Activated naive CD4-positive, alpha-beta T cell treated with anti-CD3 and anti-CD28 coated beads, Interleukin-2, amount 10 ng/mL, durations not matched to agents 7 days and 5 days (primary cell): ENCODE measurements at regions not wholly inside any gene's neighbourhood (a gene's known extent, or its start where the extent isn't known, plus 50 kb on each side); places are given as distances from the start of the nearest gene placed in this dataset.

Source experiments
- CTCF ChIA-PET: fragments of 350-600 bp; sonication (Branson Sonifier 250); formaldehyde crosslinking; loops from one replicate; lab custom pipeline; 2021; ENCODE audit warnings: antibody characterized with exemption; lab: Charles Lee
- DNase-seq: peaks from one replicate; pipeline ENCODE4 v3.0.0-alpha.2; 2020
- H3K27ac Mint-ChIP-seq: one replicate; pipeline ENCODE4 v1.8.0; 2021; ENCODE audit warnings: mild to moderate bottlenecking, moderate library complexity, mixed read lengths
- H3K27me3 Mint-ChIP-seq: one replicate; pipeline ENCODE4 v1.8.0; 2021; ENCODE audit warnings: mild to moderate bottlenecking, mixed read lengths
- H3K36me3 Mint-ChIP-seq: one replicate; pipeline ENCODE4 v1.8.0; 2021; ENCODE audit warnings: mixed read lengths
- H3K4me1 Mint-ChIP-seq: one replicate; pipeline ENCODE4 v1.8.0; 2021; ENCODE audit warnings: mixed read lengths
- H3K4me3 Mint-ChIP-seq: one replicate; pipeline ENCODE4 v1.8.0; 2021; ENCODE audit warnings: mild to moderate bottlenecking, moderate library complexity, mixed read lengths
- H3K9me3 Mint-ChIP-seq: one replicate; pipeline ENCODE4 v1.8.0; 2021; ENCODE audit warnings: mixed read lengths

DNA sequence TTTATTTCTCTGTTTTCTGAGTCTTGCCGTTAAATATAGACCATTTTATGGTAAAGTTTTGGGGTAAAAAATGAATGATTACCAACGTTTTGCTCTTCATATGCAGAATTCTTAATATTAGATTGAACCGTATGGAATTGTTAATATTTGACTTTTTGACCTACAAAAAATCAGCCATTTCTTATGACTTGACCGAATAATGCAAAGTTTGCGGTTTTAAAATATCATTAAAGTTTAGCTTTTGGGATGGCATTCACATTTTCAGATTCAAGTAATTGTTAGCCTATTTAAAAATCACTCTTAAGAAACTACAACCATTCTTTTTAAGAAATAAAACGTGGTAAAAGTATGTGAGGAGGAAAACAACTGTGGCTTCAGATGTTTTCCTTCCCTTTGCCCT lies 138.0 kb downstream of the HAUS1 start:
- H3K27ac Mint-ChIP-seq = no peak overlapping the region
- no peaks in the 10 kb centered on the region for H3K27me3 Mint-ChIP-seq
- no peak for DNase-seq

DNA sequence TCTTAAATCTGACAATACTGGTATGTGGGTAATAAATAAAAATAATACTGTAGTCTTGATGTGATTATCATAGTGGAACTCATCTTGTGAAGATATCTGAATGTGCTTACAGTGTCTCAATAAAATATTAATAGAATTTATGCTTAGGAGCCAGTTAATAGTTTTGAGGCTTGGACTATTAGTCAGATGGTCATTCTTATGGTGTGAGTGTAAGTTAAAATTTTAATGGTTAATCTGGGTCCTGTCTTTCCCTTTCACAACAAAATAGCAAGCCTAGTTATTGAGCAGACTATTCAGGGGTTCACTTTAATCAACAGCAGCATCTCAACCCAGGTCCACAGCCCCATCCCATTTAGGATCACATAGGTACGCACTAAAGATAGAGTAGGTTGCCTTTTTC lies 138.9 kb downstream of the HAUS1 start:
- DNase-seq = no peak
- CTCF ChIA-PET = no interaction called here
- Mint-ChIP-seq H3K4me1 (peaks cover 30% of the 10 kb centered on the region), H3K4me3 (no peak overlapping the region), H3K27me3 (no peaks in the 10 kb centered on the region), H3K9me3 (no peaks in the 10 kb centered on the region), H3K36me3 (peaks cover 39% of the 10 kb centered on the region), H3K27ac (no peak overlapping the region)

More for the DNA sequence above, 138.0 kb downstream of the HAUS1 start:
- Mint-ChIP-seq H3K4me3 (no peak overlapping the region), H3K9me3 (no peaks in the 10 kb centered on the region), H3K4me1 (peaks cover 25% of the 10 kb centered on the region), H3K36me3 (peaks cover 35% of the 10 kb centered on the region)
- CTCF ChIA-PET = interaction anchor here (1.4 kb wide), 1 partner anchor 24 kb away, joined by 3 read pairs; no protein-coding TSS in a partner anchor

DNA sequence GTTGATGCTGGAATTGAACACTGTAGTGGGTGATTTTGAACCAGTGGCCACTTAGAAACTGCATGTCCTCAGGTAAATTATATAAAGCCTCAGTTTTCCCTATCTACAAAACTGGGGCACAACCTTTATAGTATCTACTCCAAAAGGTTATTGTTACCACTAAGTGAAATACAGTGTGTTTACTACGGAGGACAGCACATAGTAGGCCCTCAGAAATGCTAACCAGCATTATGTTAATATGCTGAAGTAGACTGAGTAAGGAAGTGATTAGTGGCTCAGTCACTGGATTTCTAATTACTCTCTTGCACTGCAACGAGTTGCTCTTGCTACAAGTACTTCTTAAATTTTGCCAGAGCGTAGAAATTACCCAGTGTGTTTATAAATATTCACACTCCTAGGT lies 139.5 kb downstream of the HAUS1 start:
- H3K9me3 Mint-ChIP-seq = no peaks in the 10 kb centered on the region
- H3K4me3 Mint-ChIP-seq = no peak overlapping the region
- H3K27me3 Mint-ChIP-seq = no peaks in the 10 kb centered on the region
- H3K36me3 Mint-ChIP-seq = peaks cover 44% of the 10 kb centered on the region
- DNase-seq = no peak
- CTCF ChIA-PET = no interaction called here
- H3K4me1 Mint-ChIP-seq = peaks cover 36% of the 10 kb centered on the region
- no peak overlapping the region for H3K27ac Mint-ChIP-seq

DNA sequence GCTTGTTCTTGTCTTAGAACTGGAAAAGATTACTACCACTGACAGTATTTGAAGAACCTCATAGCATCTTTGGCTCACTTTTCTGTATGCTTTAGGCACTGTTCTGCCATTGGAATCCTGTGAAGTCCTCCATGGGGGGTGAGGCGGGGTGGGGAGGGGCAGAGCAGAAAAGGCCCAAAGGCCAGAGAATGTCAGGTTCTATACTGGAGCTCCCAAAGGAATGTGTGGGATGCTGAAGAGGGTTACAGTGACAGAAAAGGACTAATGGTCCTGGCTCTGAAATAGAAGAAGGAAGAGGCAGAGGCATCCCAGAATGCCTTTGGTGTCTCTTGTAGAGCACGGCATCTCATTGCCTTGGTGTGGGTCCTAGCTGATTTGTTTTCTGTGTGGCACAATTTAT lies 141.9 kb downstream of the HAUS1 start:
- Mint-ChIP-seq H3K9me3 (no peaks in the 10 kb centered on the region), H3K27ac (peak overlapping the region; percentile 74), H3K27me3 (no peaks in the 10 kb centered on the region), H3K4me3 (no peak overlapping the region), H3K4me1 (peaks cover 56% of the 10 kb centered on the region), H3K36me3 (peaks cover 49% of the 10 kb centered on the region)
- DNase-seq = no peak
- CTCF ChIA-PET = interaction anchor here (0.8 kb wide), 1 partner anchor 73 kb away, joined by 3 read pairs; a partner anchor contains a TSS

DNA sequence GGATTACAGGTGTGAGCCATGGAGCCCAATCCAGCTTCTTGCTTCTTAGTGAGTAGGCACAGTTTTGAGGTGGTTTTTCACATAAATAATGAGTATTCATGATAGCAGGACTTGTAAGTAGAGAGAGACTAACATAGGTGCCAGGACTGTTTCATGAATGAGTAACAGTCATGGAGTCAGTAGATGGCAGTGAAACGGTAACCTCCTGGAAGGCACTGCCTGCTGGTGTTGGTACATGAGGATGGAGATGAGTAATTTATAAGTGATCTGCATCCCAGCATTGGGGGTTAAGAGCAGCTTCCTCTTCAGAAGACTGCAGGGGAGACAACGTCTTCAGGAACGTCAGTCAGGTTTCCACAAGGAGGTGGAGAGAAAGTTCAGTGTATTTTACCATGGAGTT lies 143.8 kb downstream of the HAUS1 start:
- peaks cover 65% of the 10 kb centered on the region for H3K4me1 Mint-ChIP-seq
- no peaks in the 10 kb centered on the region for H3K27me3 Mint-ChIP-seq
- CTCF ChIA-PET = interaction anchor here (0.7 to 1.2 kb wide), 2 partner anchors 16 to 75 kb away, joined by 3 to 5 read pairs; a partner anchor contains a TSS

DNA sequence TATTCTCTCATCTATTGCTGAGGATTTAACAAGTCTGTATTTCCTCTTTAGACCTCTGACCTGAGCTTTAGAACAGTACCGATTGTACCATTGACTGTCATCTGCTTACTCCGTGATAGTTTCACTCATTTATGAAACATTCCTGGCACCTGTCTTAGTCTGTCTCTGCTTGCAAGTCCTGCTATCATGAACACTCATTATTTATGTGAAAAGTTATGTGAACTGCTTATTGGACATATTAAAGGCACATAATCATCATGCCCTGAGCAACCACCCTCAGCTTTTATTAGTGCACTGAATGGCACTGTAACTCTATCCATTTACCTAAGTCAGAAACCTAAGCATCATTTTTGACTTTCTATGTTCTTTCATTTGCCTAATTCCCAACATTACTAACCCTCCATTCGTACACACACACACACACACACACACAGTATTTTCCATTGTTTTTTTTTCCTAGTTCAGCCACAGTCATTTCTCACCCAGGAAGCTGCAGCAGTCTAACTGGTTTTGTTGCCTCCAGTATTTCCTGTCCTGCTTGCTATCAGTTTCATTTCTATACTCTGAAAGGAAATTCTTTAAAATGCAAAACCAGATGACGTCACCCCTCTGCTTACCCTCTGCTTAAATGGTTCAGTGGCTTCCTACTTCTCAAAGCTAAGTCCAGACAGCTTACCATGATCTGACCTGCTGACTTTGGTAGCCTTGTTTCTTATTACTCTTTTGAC lies 146.1 kb downstream of the HAUS1 start:
- Mint-ChIP-seq H3K27me3 (no peaks in the 10 kb centered on the region), H3K9me3 (no peaks in the 10 kb centered on the region), H3K4me3 (peak overlapping the region; percentile 64), H3K4me1 (peaks cover 68% of the 10 kb centered on the region), H3K36me3 (peaks cover 66% of the 10 kb centered on the region), H3K27ac (peak overlapping the region; percentile 93)
- DNase-seq = peak; percentile 68
- CTCF ChIA-PET = interaction anchor here (0.7 to 2.7 kb wide), 5 partner anchors 15 to 92 kb away, joined by 3 to 6 read pairs (median 5); a partner anchor contains a TSS

More for the DNA sequence above, 143.8 kb downstream of the HAUS1 start:
- Mint-ChIP-seq H3K4me3 (no peak overlapping the region), H3K27ac (peak overlapping the region; percentile 82), H3K36me3 (peaks cover 53% of the 10 kb centered on the region), H3K9me3 (no peaks in the 10 kb centered on the region)
- no peak for DNase-seq

DNA sequence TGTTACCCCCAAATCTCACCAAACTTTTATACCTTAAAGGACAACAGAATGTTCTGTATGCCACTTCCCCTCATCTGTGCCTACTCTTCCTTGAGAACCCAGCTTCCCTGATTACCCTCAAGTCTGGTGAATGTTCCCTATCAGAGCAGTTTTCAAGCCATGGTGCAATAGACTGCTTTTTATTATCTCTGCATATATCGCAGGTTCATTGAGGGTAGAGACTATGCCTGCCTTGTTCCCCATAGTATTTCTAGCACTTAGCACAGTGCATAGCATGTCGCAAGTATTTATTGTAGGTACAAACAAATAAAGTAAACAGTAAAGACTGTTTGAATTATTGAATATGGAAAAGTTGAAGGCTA lies 146.6 kb downstream of the HAUS1 start:
- no peaks in the 10 kb centered on the region for H3K27me3 Mint-ChIP-seq
- no peaks in the 10 kb centered on the region for H3K9me3 Mint-ChIP-seq
- CTCF ChIA-PET = interaction anchor here (0.7 to 2.7 kb wide), 5 partner anchors 14 to 91 kb away, joined by 3 to 6 read pairs (median 5); a partner anchor contains a TSS
- peaks cover 68% of the 10 kb centered on the region for H3K4me1 Mint-ChIP-seq
- H3K4me3 Mint-ChIP-seq = peak overlapping the region; percentile 64
- DNase-seq = no peak
- H3K27ac Mint-ChIP-seq = peak overlapping the region; percentile 93
- H3K36me3 Mint-ChIP-seq = peaks cover 66% of the 10 kb centered on the region

DNA sequence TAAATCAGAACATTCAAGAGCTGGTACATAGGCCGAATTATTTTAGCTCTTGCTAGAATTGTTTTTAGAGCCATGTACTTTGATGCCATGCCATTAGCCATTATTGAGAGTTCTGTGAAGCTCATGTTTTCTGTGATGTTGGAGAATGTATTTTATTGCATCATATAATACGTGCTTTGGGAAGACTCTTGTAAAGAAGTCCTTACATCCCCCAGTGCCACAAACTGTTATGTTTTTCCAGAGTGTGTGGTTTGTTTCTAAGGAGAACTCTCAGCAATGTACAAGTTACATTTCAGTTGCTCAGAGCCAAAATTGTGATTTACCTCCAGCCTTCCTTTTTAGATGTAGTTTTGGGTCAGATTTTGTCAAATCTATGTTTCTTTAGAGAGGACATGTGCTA lies 148.6 kb downstream of the HAUS1 start:
- DNase-seq = no peak
- no peaks in the 10 kb centered on the region for H3K27me3 Mint-ChIP-seq
- H3K36me3 Mint-ChIP-seq = peaks cover 70% of the 10 kb centered on the region
- H3K4me3 Mint-ChIP-seq = no peak overlapping the region
- CTCF ChIA-PET = interaction anchor here (2.7 kb wide), 1 partner anchor 16 kb away, joined by 5 read pairs; no protein-coding TSS in a partner anchor
- H3K27ac Mint-ChIP-seq = no peak overlapping the region
- H3K4me1 Mint-ChIP-seq = peaks cover 68% of the 10 kb centered on the region
- H3K9me3 Mint-ChIP-seq = no peaks in the 10 kb centered on the region

DNA sequence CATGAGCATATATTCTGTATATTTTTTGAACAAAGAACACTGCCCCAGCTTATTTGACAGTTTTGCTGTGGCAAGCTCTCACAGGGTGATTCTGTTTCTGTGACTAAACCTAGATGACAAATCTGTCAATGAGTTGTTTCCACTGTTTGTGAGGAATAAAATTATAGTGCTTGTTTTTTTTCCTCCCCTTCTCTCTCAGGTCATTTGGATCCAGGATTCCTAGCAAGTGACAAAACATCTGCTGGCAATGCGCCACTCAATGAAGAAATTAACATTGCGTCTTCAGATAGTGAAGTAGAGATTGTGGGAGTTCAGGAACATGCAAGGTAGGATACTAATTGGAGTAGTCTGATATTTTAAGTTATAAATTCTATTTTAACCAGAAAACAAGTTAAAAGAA lies 149.3 kb downstream of the HAUS1 start:
- Mint-ChIP-seq H3K27ac (peak overlapping the region; percentile 12), H3K4me1 (peaks cover 60% of the 10 kb centered on the region), H3K36me3 (peaks cover 63% of the 10 kb centered on the region), H3K27me3 (no peaks in the 10 kb centered on the region), H3K4me3 (no peak overlapping the region), H3K9me3 (no peaks in the 10 kb centered on the region)
- DNase-seq = no peak
- CTCF ChIA-PET = no interaction called here

DNA sequence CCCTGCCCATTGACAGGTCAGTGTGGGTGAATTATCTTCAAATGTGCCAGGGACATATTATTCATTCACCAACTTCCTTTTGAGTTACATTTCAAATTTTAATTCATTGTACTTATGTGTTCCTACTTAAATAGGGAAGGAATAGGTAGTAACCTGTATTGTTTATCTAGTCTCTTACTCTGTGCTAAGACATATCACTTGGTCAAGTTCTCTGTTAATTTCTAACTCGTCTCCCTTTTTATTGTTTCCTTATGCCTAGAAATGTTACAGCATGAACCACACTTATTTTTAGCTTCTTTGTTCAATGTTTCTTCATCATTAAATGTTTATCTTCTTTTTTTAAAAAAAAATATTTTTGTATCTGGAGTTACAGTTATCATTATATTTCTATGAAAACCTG lies 151.9 kb downstream of the HAUS1 start:
- Mint-ChIP-seq H3K27me3 (no peaks in the 10 kb centered on the region), H3K27ac (no peak overlapping the region), H3K4me1 (peaks cover 49% of the 10 kb centered on the region), H3K9me3 (no peaks in the 10 kb centered on the region), H3K4me3 (no peak overlapping the region), H3K36me3 (peaks cover 62% of the 10 kb centered on the region)
- CTCF ChIA-PET = no interaction called here
- DNase-seq = no peak

DNA sequence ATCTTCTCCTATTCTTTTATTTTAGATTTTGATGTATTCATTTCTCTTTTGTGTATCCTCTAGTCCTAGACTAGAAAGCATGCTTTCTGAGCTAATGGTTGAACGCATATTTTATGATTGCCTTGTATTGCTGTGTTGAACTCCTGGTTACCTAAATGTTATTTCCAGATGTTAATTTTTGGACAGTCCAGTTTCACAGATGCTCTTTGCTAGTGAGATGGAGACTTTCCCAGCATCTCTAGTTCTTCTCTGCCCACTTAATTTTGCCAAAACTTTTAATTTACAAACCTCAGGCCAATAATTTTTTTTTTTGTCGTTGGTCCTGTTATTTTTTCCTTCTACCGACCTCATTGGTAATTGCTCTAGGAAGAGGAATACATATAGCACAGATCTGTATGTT lies 153.2 kb downstream of the HAUS1 start:
- Mint-ChIP-seq H3K27ac (no peak overlapping the region), H3K9me3 (no peaks in the 10 kb centered on the region), H3K36me3 (peaks cover 68% of the 10 kb centered on the region), H3K4me1 (peaks cover 56% of the 10 kb centered on the region), H3K4me3 (no peak overlapping the region), H3K27me3 (no peaks in the 10 kb centered on the region)
- DNase-seq = no peak
- CTCF ChIA-PET = interaction anchor here (0.7 to 1.0 kb wide), 2 partner anchors 23 to 401 kb away, joined by 3 read pairs; no protein-coding TSS in a partner anchor

DNA sequence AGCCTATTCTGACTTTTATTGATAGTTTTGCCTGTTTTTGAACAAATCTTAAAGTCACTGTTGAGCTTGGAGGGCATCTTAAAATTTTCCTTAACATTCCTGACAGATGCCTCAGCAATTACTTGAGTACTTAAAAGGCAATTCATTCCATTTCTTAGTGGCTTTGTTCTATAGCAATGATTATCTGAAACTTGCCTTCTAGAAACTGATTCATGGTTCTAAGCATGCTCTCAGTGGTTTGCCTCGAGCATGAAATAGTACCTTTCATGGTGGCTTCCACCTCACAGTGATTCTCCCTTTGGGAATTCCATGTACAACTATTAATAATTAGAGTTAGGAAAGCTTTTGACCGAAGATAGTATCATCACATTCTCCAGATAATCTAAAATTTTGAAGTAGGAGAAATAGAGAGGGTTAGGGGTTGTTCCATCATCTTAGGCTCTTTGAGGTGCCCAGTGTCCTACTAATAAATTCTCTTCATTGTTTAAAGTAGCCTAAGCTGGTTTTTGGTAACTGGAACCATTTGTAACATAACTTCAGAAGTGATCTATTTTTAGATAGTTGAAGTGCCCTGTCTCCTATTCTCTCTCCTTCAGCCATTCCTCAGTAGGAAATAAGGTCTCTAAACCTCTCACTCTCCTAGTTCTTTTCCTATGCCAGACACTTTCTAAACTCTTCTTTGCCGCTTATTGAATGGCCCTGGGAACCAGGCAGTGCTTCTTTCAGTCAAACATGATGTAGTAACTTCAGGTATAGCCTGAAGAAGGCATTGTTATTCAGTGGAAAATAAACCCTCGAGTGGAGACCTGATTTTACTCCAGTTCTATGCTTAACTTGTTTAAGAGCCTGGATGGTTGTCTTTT lies 156.1 kb downstream of the HAUS1 start:
- peaks cover 69% of the 10 kb centered on the region for H3K36me3 Mint-ChIP-seq
- H3K4me1 Mint-ChIP-seq = peaks cover 54% of the 10 kb centered on the region
- H3K9me3 Mint-ChIP-seq = no peaks in the 10 kb centered on the region
- CTCF ChIA-PET = no interaction called here
- no peak overlapping the region for H3K4me3 Mint-ChIP-seq
- H3K27me3 Mint-ChIP-seq = no peaks in the 10 kb centered on the region
- no peak for DNase-seq
- H3K27ac Mint-ChIP-seq = no peak overlapping the region

DNA sequence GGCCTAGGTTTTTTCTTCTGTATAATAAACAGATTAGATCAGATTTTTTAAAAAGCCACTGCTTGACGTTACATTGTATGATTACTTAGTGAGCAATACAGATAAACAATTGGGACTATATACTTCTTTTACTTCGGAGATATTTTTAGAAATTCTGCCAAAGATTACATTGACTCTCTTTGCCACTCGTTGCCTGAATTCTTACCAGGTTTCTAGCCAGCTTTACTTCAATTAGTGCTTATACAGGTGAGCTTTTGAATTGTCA lies 156.6 kb downstream of the HAUS1 start:
- Mint-ChIP-seq H3K27me3 (no peaks in the 10 kb centered on the region), H3K4me1 (peaks cover 53% of the 10 kb centered on the region), H3K27ac (no peak overlapping the region), H3K36me3 (peaks cover 70% of the 10 kb centered on the region), H3K9me3 (no peaks in the 10 kb centered on the region), H3K4me3 (no peak overlapping the region)
- CTCF ChIA-PET = no interaction called here
- no peak for DNase-seq

DNA sequence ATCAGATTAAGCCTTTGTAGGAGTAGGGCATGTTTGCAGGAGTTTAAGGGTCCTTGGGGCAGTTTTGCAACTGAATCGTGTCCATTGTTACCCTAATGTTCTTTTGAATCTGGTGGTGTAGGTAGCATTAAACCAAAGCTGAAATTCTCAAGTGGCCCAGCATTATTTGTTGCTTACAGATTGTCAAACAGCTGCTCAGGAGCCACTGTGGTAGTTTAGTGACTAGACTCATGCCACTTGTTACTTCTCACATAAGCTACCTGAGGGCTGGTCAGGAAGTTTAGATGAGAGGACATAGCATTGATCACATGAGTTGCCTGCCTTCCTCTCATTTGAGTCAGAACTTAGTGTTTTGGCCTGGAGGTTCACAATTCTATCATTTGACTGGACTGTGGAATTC lies 157.6 kb downstream of the HAUS1 start:
- Mint-ChIP-seq H3K4me1 (peaks cover 49% of the 10 kb centered on the region), H3K27me3 (no peaks in the 10 kb centered on the region), H3K9me3 (no peaks in the 10 kb centered on the region), H3K4me3 (no peak overlapping the region), H3K36me3 (peaks cover 66% of the 10 kb centered on the region), H3K27ac (no peak overlapping the region)
- no peak for DNase-seq
- CTCF ChIA-PET = no interaction called here
